ENCODE measurements at regions not wholly inside any gene's neighbourhood (a gene's known extent, or its start where the extent isn't known, plus 50 kb on each side); places are given as distances from the start of the nearest gene placed in this dataset.

DNA sequence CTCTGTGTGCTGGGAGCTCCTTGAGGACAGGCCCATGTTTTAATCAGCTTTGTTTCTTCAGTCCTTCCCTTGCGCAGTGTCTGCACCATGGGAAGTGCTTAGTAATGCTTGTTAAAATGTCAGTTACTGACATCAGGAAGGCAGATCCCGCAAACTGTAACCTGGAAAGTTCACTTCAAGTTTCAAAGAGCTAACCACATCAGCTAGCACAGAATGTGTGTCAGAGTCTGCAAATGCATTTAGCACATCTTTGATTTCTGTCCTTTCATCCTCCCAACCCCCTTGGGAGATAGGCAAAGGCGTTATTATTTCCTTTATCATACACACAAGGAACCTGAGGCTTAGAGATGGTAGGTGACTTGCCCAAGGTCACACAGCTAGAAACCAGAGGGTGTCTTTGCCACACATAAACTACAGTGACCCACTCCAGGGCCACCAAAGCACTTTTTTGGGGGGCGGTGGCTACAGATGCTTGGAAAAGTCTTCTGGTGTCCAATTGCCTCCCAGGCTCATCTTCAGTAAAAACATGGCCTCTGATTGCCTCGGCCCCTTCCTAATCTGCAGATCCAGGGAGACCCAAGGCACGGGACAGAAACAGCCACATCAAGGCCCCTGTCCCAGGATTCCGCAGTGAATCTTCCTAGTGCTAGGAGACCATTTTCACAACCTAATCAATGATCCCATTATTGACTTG, 116.2 kb upstream of the GPR26 start:
- DNase-seq (ENCODE audit: low spot score): no peak
- intact Hi-C loops (cut with DNase I): no loop called here
- no peaks in the 10 kb centered on the region for H3K9me3 ChIP-seq
- H3K27ac ChIP-seq: no peak overlapping the region
- peaks cover 15% of the 10 kb centered on the region for H3K27me3 ChIP-seq (replicated peaks; ENCODE audit: insufficient read depth)
- 85% methylated on average over 7 of the region's 7 CpGs for WGBS
- TF ChIP-seq, protein P1, sequence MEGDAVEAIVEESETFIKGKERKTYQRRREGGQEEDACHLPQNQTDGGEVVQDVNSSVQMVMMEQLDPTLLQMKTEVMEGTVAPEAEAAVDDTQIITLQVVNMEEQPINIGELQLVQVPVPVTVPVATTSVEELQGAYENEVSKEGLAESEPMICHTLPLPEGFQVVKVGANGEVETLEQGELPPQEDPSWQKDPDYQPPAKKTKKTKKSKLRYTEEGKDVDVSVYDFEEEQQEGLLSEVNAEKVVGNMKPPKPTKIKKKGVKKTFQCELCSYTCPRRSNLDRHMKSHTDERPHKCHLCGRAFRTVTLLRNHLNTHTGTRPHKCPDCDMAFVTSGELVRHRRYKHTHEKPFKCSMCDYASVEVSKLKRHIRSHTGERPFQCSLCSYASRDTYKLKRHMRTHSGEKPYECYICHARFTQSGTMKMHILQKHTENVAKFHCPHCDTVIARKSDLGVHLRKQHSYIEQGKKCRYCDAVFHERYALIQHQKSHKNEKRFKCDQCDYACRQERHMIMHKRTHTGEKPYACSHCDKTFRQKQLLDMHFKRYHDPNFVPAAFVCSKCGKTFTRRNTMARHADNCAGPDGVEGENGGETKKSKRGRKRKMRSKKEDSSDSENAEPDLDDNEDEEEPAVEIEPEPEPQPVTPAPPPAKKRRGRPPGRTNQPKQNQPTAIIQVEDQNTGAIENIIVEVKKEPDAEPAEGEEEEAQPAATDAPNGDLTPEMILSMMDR (IDR thresholded peaks at IDR 0.05): no peak
- TF ChIP-seq POLR2A (IDR thresholded peaks at IDR 0.05) (no peak), POLR2AphosphoS5 (IDR thresholded peaks at IDR 0.05) (no peak)
- H3K4me3 ChIP-seq: no peak overlapping the region
- no peaks in the 10 kb centered on the region for H3K4me1 ChIP-seq (replicated peaks)
- no peaks in the 10 kb centered on the region for H3K36me3 ChIP-seq

DNA sequence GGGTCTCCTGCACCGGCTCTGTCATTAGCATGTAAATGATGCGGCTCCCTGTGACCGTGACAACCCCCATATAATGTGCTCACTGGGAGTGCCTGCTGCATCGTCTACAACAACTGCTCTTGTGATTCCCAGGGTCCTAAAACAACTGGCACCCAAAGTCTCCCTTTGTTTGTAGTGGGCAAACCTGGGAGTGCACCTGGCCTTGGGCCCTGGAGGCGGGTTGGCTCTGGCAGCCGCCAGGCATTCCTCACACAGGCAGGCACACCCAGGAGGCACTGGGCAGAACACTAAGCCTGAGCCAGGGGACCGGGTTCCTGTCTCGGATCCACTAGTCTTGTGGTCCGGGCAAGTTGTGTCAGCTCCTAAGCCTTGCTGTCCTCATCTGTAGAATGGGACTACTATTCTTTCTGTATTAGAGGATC, 115.5 kb upstream of the GPR26 start:
- Histone ChIP-seq H3K4me1 (replicated peaks) (no peaks in the 10 kb centered on the region), H3K4me3 (no peak overlapping the region), H3K27ac (no peak overlapping the region), H3K36me3 (no peaks in the 10 kb centered on the region), H3K9me3 (no peaks in the 10 kb centered on the region), H3K27me3 (replicated peaks; ENCODE audit: insufficient read depth) (peaks cover 15% of the 10 kb centered on the region)
- no peak for DNase-seq (ENCODE audit: low spot score)
- intact Hi-C loops (cut with DNase I): no loop called here
- 46% methylated on average over 9 of the region's 9 CpGs for WGBS
- TF ChIP-seq POLR2AphosphoS5 (IDR thresholded peaks at IDR 0.05) (no peak), POLR2A (IDR thresholded peaks at IDR 0.05) (no peak)
- TF ChIP-seq, protein P1 (IDR thresholded peaks at IDR 0.05): no peak

DNA sequence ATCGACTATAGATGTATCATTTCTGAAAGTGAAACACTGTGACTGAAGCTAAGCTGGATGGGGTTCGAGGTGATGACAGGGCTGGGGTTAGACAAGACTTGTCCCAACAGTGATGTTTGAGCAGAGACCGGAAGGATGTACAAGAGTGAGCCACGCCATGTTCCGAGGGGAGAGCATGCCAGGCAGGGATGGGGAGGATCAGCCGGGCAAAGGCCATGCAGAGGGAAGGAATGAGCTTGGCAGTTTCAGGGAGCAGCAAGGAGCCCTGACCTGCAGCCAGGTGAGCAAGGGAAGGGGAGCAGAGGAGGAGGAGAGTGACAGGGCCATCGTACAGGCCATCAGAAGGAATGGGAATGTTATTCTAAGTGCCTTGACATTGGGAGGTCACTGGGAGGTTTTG, 114.9 kb upstream of the GPR26 start:
- no peaks in the 10 kb centered on the region for H3K4me1 ChIP-seq (replicated peaks)
- no peak overlapping the region for H3K27ac ChIP-seq
- no peak for TF ChIP-seq POLR2AphosphoS5 (IDR thresholded peaks at IDR 0.05)
- TF ChIP-seq, protein P1 (IDR thresholded peaks at IDR 0.05): no peak
- no peak for TF ChIP-seq POLR2A (IDR thresholded peaks at IDR 0.05)
- intact Hi-C loops (cut with DNase I): no loop called here
- H3K36me3 ChIP-seq: no peaks in the 10 kb centered on the region
- 88% methylated on average over 7 of the region's 7 CpGs for WGBS
- H3K9me3 ChIP-seq: no peaks in the 10 kb centered on the region
- no peak for DNase-seq (ENCODE audit: low spot score)
- H3K27me3 ChIP-seq (replicated peaks; ENCODE audit: insufficient read depth): peaks cover 15% of the 10 kb centered on the region
- no peak overlapping the region for H3K4me3 ChIP-seq

DNA sequence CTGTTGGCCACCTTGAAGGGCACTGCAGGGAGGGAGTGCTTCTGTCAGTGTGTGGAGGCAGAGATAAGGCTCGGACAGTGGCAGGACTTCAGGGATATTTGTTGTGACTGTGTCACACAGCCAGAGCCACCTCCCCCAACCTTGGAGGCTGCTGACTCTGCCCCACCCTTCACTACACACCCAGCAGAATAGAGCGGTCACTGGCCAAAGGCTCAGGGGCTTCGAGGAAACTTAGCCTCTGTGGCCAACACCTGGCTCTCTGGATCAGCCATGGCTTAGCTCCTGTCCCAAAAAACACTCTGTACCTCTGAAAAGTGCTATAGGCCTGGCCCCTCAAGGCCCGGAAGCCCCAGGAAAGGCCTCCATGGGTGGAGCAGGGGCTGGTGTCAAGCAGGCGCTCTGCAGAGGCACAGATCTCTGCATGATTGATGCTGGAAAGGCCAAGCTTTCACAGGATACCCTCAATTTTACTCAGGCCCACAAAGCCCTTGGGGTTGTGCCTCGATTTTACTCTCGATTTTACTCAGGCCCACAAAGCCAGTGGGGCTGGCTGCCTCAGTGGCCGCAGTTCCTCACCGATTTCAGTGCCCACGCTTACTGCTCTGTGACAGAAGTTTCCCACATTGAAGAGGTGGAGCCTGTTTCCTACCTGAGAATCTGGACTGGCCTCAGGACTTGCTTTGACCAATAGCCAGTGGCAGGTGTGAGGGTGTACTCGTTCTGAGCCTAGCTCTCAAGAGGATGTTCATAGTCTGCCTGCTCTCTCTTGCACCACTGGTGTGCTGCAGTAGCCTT, 113.2 kb upstream of the GPR26 start:
- Histone ChIP-seq H3K27me3 (replicated peaks; ENCODE audit: insufficient read depth) (peaks cover 21% of the 10 kb centered on the region), H3K27ac (no peak overlapping the region), H3K36me3 (no peaks in the 10 kb centered on the region), H3K4me3 (no peak overlapping the region), H3K9me3 (no peaks in the 10 kb centered on the region), H3K4me1 (replicated peaks) (no peaks in the 10 kb centered on the region)
- 88% methylated on average over 11 of the region's 11 CpGs for WGBS
- TF ChIP-seq, protein P1 (IDR thresholded peaks at IDR 0.05): no peak
- TF ChIP-seq POLR2AphosphoS5 (IDR thresholded peaks at IDR 0.05): no peak
- no peak for TF ChIP-seq POLR2A (IDR thresholded peaks at IDR 0.05)
- no peak for DNase-seq (ENCODE audit: low spot score)
- intact Hi-C loops (cut with DNase I): no loop called here
